Natural killer cell (primary cell): ENCODE measurements at regions not wholly inside any gene's neighbourhood (a gene's known extent, or its start where the extent isn't known, plus 50 kb on each side); places are given as distances from the start of the nearest gene placed in this dataset.

Source experiments
- ATAC-seq, 3 donors: fragments of 150-1000 bp in 2 of 3; fragments of 200-7000 bp in 1 of 3; cut with Tn5 transposase; 1 replicate in 1 of 3; 2 replicates in 2 of 3; pipeline ENCODE4 v1.10.0; 2021; ENCODE audit warnings: mild to moderate bottlenecking in 2 of 3, moderate library complexity in 2 of 3
- DNase-seq, 2 donors: peaks; one replicate each; pipeline versions ENCODE4 v3.0.0 to v3.0.0-alpha.2; 2013 to 2021; ENCODE audit warnings: mixed read lengths in 1 of 2
- H3K27ac ChIP-seq: one replicate; pipeline ENCODE4 v1.5.1; 2013; ENCODE audit warnings: mild to moderate bottlenecking, low read length
- H3K27me3 ChIP-seq: one replicate; pipeline ENCODE4 v1.6.1; 2013; ENCODE audit warnings: low read length; ENCODE audit not compliant: control insufficient read depth, insufficient read depth
- H3K36me3 ChIP-seq: one replicate; pipeline ENCODE4 v1.6.1; 2013; ENCODE audit warnings: low read length; ENCODE audit not compliant: control insufficient read depth, insufficient read depth
- H3K4me1 ChIP-seq: one replicate; pipeline ENCODE4 v1.6.1; 2013; ENCODE audit warnings: low read length; ENCODE audit not compliant: control insufficient read depth, insufficient read depth
- H3K4me3 ChIP-seq: one replicate; pipeline ENCODE4 v1.5.1; 2013; ENCODE audit warnings: low read length
- H3K9me3 ChIP-seq: one replicate; pipeline ENCODE4 v1.6.1; 2013; ENCODE audit warnings: low read length; ENCODE audit not compliant: control insufficient read depth, insufficient read depth
- H3K27ac Mint-ChIP-seq, 2 donors: one replicate each; pipeline ENCODE4 v1.8.0; 2022; ENCODE audit warnings: mild to moderate bottlenecking in 2 of 2, mixed read lengths in 2 of 2, moderate library complexity in 1 of 2
- H3K27me3 Mint-ChIP-seq, 2 donors: one replicate each; pipeline ENCODE4 v1.8.0; 2022; ENCODE audit warnings: low read depth in 2 of 2, mixed read lengths in 2 of 2
- H3K36me3 Mint-ChIP-seq: one replicate; pipeline ENCODE4 v1.8.0; 2022; ENCODE audit warnings: mixed read lengths
- H3K4me1 Mint-ChIP-seq, 2 donors: one replicate each; pipeline ENCODE4 v1.8.0; 2022; ENCODE audit warnings: mixed read lengths in 2 of 2
- H3K4me3 Mint-ChIP-seq: one replicate; pipeline ENCODE4 v1.8.0; 2022; ENCODE audit warnings: mild to moderate bottlenecking, moderate library complexity, mixed read lengths
- H3K9me3 Mint-ChIP-seq, 2 donors: one replicate each; pipeline ENCODE4 v1.8.0; 2022; ENCODE audit warnings: mixed read lengths in 2 of 2
- WGBS: methylation state at CpG from one replicate; pipeline ENCODE4 v1.1.7; 2013; ENCODE audit warnings: missing lambda C conversion rate; ENCODE audit not compliant: insufficient coverage; 5-methylcytosine and 5-hydroxymethylcytosine counted together
- intact Hi-C: fragments of 100-400 bp; cut with micrococcal nuclease; formaldehyde crosslinking; loops from one replicate; pipeline ENCODE4 v1.14.2; 2022
- TF ChIP-seq, protein P1 (sequence below): fragments of 200-600 bp; IDR thresholded peaks from one replicate; pipeline ENCODE4 v1.8.0; 2022; ENCODE audit warnings: antibody characterized with exemption

GRCh38 chr13:105142556-105142955 lies 1392.9 kb downstream of the EFNB2 start:
- Mint-ChIP-seq H3K9me3 (no peaks in the 10 kb centered on the region), H3K4me3 (no peak overlapping the region), H3K4me1 (peaks cover 21 to 22% of the 10 kb centered on the region in 2 donors), H3K36me3 (no peaks in the 10 kb centered on the region), H3K27ac (no peak overlapping the region), H3K27me3 (no peaks in the 10 kb centered on the region)
- Histone ChIP-seq H3K9me3 (no peaks in the 10 kb centered on the region), H3K36me3 (no peaks in the 10 kb centered on the region), H3K4me3 (no peak overlapping the region), H3K27ac (no peak overlapping the region), H3K4me1 (peaks cover 5% of the 10 kb centered on the region), H3K27me3 (no peaks in the 10 kb centered on the region)
- no peak for ATAC-seq
- TF ChIP-seq, protein P1, sequence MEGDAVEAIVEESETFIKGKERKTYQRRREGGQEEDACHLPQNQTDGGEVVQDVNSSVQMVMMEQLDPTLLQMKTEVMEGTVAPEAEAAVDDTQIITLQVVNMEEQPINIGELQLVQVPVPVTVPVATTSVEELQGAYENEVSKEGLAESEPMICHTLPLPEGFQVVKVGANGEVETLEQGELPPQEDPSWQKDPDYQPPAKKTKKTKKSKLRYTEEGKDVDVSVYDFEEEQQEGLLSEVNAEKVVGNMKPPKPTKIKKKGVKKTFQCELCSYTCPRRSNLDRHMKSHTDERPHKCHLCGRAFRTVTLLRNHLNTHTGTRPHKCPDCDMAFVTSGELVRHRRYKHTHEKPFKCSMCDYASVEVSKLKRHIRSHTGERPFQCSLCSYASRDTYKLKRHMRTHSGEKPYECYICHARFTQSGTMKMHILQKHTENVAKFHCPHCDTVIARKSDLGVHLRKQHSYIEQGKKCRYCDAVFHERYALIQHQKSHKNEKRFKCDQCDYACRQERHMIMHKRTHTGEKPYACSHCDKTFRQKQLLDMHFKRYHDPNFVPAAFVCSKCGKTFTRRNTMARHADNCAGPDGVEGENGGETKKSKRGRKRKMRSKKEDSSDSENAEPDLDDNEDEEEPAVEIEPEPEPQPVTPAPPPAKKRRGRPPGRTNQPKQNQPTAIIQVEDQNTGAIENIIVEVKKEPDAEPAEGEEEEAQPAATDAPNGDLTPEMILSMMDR = no peak
- DNase-seq = no peak
- intact Hi-C loops = no loop called here
- 0% methylated on average over 2 of the region's 2 CpGs for WGBS

DNA sequence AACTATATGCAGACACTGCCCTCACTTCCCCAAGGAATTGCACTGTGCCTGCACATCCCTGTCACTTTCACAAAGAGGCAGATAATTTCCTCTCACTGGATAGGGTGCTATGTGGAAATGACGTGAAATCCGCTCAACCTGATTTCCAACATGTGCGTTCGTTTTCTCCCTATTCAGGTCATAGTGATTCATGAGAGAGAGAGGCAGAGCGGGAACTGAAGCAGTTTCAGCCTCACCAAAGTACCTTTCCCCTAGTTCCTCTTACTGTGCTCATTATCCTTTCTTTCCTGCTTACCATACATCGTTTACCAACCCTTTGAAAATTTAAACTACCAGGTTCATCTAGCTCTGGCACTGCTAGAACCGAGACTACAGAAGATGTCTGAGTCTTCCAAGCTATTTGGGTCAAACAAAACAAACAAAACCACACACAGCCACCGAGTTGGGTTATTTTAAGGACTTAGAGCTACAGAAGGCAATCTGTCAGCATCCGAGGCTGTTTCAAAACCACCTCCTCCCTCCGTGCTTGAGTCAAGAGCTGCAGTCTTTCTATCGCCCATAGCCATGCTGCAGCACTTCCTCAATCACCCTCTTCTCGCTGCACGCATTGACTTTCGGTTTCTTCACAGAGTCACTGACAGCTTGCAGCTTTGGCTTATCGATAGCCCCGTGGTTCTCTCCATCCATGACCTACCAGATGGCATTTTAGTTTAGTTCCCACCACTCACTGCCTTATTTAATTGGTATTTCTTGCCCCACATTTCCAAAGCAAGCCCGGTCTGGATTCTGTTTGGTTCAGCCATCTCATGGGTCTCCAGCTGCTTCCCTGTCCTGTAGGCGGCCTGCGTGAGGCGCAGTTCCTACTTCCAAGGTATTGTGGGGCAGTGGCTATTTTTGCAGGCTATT lies 1395.8 kb downstream of the EFNB2 start:
- ATAC-seq = peak; percentile 92 to 94 (median 93)
- Histone ChIP-seq H3K36me3 (no peaks in the 10 kb centered on the region), H3K9me3 (no peaks in the 10 kb centered on the region), H3K27me3 (no peaks in the 10 kb centered on the region), H3K4me1 (peaks cover 5% of the 10 kb centered on the region), H3K27ac (peak overlapping the region; percentile 83), H3K4me3 (peak overlapping the region; percentile 51)
- intact Hi-C loops = loop anchor here (5.0 kb wide), 1 partner anchor 1428 kb away; the partner anchor contains the start of gene ARGLU1
- peak; percentile 49 to 80 for DNase-seq
- Mint-ChIP-seq H3K9me3 (no peaks in the 10 kb centered on the region), H3K4me1 (peaks cover 21 to 22% of the 10 kb centered on the region in 2 donors), H3K27me3 (no peaks in the 10 kb centered on the region), H3K4me3 (peak overlapping the region; percentile 90), H3K27ac (peak overlapping the region; percentile 90 to 96), H3K36me3 (no peaks in the 10 kb centered on the region)
- TF ChIP-seq, protein P1 = peak; percentile 26
- WGBS = 15% methylated on average over 20 of the region's 20 CpGs

DNA sequence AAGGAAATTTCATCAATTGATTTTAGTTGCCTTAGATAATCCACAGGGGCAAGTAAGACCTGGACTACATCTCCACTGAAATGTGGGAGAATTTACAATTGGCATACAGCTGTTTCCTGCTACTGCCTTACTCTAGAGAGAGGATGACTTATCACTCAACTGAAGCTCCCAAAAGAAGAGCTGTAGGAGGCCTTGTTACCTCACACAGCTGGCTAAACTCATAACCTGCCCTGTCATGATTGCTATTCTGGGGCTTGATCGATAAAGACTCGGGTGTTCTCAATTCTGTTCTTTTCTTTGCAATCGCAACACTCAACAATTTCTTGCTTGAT lies 1396.4 kb downstream of the EFNB2 start:
- ATAC-seq (no peak), DNase-seq (no peak)
- Histone ChIP-seq H3K36me3 (no peaks in the 10 kb centered on the region), H3K27ac (peak overlapping the region; percentile 83), H3K4me1 (peaks cover 5% of the 10 kb centered on the region), H3K9me3 (no peaks in the 10 kb centered on the region), H3K4me3 (peak overlapping the region; percentile 51), H3K27me3 (no peaks in the 10 kb centered on the region)
- Mint-ChIP-seq H3K9me3 (no peaks in the 10 kb centered on the region), H3K36me3 (no peaks in the 10 kb centered on the region), H3K4me1 (peaks cover 21 to 22% of the 10 kb centered on the region in 2 donors), H3K27me3 (no peaks in the 10 kb centered on the region), H3K27ac (peak overlapping the region; percentile 90 to 96), H3K4me3 (peak overlapping the region; percentile 90)
- 42% methylated on average over 3 of the region's 3 CpGs for WGBS
- intact Hi-C loops = loop anchor here (5.0 kb wide), 1 partner anchor 1428 kb away; the partner anchor contains the start of gene ARGLU1
- TF ChIP-seq, protein P1 = no peak
